ENCODE measurements at regions not wholly inside any gene's neighbourhood (a gene's known extent, or its start where the extent isn't known, plus 50 kb on each side); places are given as distances from the start of the nearest gene placed in this dataset.

DNA sequence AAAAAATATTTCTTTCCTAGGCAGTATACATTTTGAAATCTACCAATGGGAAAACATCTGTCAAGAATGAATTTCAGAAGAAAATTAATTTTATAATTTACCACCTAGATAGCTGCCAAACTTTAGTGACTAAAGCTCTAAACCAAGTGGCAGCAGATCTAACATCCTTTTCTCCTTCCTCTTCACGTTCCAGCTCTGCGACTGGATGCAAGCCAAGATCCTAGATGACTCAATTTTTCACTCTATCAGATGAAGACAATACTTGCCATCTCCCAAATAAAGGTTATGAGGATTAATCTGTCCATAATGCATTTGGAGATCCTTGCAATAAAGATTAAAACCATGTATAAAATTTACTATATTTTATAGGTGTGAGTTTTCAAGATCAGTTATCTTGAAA lies 66.7 kb upstream of the MIR17HG start (continued):
- TF ChIP-seq, protein P1, sequence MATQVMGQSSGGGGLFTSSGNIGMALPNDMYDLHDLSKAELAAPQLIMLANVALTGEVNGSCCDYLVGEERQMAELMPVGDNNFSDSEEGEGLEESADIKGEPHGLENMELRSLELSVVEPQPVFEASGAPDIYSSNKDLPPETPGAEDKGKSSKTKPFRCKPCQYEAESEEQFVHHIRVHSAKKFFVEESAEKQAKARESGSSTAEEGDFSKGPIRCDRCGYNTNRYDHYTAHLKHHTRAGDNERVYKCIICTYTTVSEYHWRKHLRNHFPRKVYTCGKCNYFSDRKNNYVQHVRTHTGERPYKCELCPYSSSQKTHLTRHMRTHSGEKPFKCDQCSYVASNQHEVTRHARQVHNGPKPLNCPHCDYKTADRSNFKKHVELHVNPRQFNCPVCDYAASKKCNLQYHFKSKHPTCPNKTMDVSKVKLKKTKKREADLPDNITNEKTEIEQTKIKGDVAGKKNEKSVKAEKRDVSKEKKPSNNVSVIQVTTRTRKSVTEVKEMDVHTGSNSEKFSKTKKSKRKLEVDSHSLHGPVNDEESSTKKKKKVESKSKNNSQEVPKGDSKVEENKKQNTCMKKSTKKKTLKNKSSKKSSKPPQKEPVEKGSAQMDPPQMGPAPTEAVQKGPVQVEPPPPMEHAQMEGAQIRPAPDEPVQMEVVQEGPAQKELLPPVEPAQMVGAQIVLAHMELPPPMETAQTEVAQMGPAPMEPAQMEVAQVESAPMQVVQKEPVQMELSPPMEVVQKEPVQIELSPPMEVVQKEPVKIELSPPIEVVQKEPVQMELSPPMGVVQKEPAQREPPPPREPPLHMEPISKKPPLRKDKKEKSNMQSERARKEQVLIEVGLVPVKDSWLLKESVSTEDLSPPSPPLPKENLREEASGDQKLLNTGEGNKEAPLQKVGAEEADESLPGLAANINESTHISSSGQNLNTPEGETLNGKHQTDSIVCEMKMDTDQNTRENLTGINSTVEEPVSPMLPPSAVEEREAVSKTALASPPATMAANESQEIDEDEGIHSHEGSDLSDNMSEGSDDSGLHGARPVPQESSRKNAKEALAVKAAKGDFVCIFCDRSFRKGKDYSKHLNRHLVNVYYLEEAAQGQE (IDR thresholded peaks at IDR 0.05; ENCODE audit: low read depth) = no peak
- TF ChIP-seq EGR1 (IDR thresholded peaks at IDR 0.05; ENCODE audit: low read depth) (no peak), RAD21 (IDR thresholded peaks at IDR 0.05; ENCODE audit: low read depth) (no peak)

DNA sequence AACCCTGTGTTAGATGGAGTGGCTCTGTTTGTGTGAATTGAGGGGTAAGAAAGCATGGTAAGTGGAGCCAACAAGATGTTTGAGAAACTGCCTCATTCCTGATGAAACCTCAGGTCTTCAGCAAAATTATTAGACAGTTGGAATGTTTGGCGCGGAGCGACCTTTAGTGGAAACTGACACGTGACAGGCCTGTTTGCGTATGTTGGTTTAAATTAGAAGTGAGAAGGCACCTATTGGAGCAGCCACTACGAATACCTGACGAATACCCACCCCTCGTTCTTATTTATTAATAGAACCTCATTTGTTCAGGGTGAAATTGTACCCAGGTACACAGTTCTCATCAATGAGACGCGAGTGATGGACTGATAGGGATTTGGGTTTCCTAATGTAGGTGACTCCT lies 63.2 kb upstream of the MIR17HG start:
- RAD21 ChIA-PET (ENCODE audit: low non-redundant PET in 1 of 2, low total read pairs in 2 of 2, uncharacterized antibody in 2 of 2, unreplicated experiment in 2 of 2) = no interaction called here

DNA sequence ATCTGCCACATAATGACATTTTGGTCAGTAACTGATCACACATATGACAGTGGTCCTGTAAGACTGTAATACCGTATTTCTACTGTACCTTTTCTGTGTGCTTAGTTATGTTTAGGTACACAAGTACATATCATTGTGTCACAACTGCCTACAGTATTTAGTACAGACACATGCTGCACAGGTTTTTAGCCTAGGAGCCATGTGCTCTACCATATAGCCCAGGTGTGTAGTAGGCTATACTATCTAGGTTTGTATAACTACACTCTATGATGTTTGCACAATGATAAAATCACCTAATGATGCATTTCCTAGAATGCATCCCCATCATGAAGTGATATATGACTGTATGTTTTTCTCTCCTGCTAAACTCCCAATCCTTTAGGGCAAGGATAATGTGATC lies 61.2 kb upstream of the MIR17HG start:
- CTCF ChIA-PET = no interaction called here
- Histone ChIP-seq H3K4me1 (ENCODE audit: control insufficient read depth in 1 of 2, insufficient read depth in 2 of 2, low read length in 2 of 2) (no peaks in the 10 kb centered on the region), H3K9ac (ENCODE audit: low read length) (no peak overlapping the region), H3K36me3 (ENCODE audit: control insufficient read depth in 1 of 2, insufficient read depth in 2 of 2, low read length in 2 of 2) (no peaks in the 10 kb centered on the region), H2AFZ (ENCODE audit: low read depth, low read length, poor library complexity, severe bottlenecking) (no peak overlapping the region), H3K9me2 (ENCODE audit: insufficient read depth) (no peaks in the 10 kb centered on the region), H3K9me3 (ENCODE audit: control insufficient read depth in 1 of 2, insufficient read depth in 1 of 2, low read depth in 1 of 2, low read length in 2 of 2) (no peaks in the 10 kb centered on the region), H3K4me2 (ENCODE audit: low read length) (no peak overlapping the region), H3K4me3 (replicated peaks in 1 of 2; ENCODE audit: low read depth in 1 of 2, low read length in 2 of 2) (no peak overlapping the region), H3K27ac (ENCODE audit: low read depth, low read length) (no peak overlapping the region), H4K20me1 (ENCODE audit: insufficient read depth) (no peaks in the 10 kb centered on the region), H3K79me2 (ENCODE audit: insufficient read depth, low read length) (no peaks in the 10 kb centered on the region), H3K27me3 (ENCODE audit: insufficient read depth, low read length) (no peaks in the 10 kb centered on the region; the same call in 1 of the 2 replicates)
- ATAC-seq = no peak
- no peak for DNase-seq (ENCODE audit: low read depth, low spot score)
- RAD21 ChIA-PET (ENCODE audit: low non-redundant PET in 1 of 2, low total read pairs in 2 of 2, uncharacterized antibody in 2 of 2, unreplicated experiment in 2 of 2) = no interaction called here
- POLR2A ChIA-PET = no interaction called here
- no TSS peak for BruUV-seq (replicated peaks)
- TF ChIP-seq CEBPB (IDR thresholded peaks at IDR 0.05; ENCODE audit: low read depth) (no peak), SIN3A (IDR thresholded peaks at IDR 0.05; ENCODE audit: low read depth) (no peak), FOSL1 (IDR thresholded peaks at IDR 0.05; ENCODE audit: low read depth) (no peak)
- intact Hi-C loops (cut with micrococcal nuclease) = no loop called here

More for the DNA sequence above, 63.2 kb upstream of the MIR17HG start:
- Histone ChIP-seq H4K20me1 (ENCODE audit: insufficient read depth) (no peaks in the 10 kb centered on the region), H3K27me3 (ENCODE audit: insufficient read depth, low read length) (no peaks in the 10 kb centered on the region; the same call in 1 of the 2 replicates), H3K9me2 (ENCODE audit: insufficient read depth) (no peaks in the 10 kb centered on the region), H3K27ac (ENCODE audit: low read depth, low read length) (no peak overlapping the region), H3K4me2 (ENCODE audit: low read length) (no peak overlapping the region), H3K79me2 (ENCODE audit: insufficient read depth, low read length) (no peaks in the 10 kb centered on the region), H2AFZ (ENCODE audit: low read depth, low read length, poor library complexity, severe bottlenecking) (no peak overlapping the region), H3K4me1 (ENCODE audit: control insufficient read depth in 1 of 2, insufficient read depth in 2 of 2, low read length in 2 of 2) (no peaks in the 10 kb centered on the region), H3K36me3 (ENCODE audit: control insufficient read depth in 1 of 2, insufficient read depth in 2 of 2, low read length in 2 of 2) (no peaks in the 10 kb centered on the region), H3K4me3 (replicated peaks in 1 of 2; ENCODE audit: low read depth in 1 of 2, low read length in 2 of 2) (no peak overlapping the region), H3K9me3 (ENCODE audit: control insufficient read depth in 1 of 2, insufficient read depth in 1 of 2, low read depth in 1 of 2, low read length in 2 of 2) (no peaks in the 10 kb centered on the region), H3K9ac (ENCODE audit: low read length) (no peak overlapping the region)
- ATAC-seq (no peak), DNase-seq (ENCODE audit: low read depth, low spot score) (no peak)
- TF ChIP-seq YY1 (IDR thresholded peaks at IDR 0.05; ENCODE audit: extremely low read depth, insufficient replicate concordance, low read depth, low read length) (no peak), EGR1 (IDR thresholded peaks at IDR 0.05; ENCODE audit: low read depth) (no peak), SRF (IDR thresholded peaks at IDR 0.05; ENCODE audit: low read depth) (no peak)
- ChIA-PET CTCF (no interaction called here), POLR2A (no interaction called here)
- BruUV-seq (replicated peaks) = no TSS peak
- intact Hi-C loops (cut with micrococcal nuclease) = no loop called here

All from HCT116 (cell line).